H1 (cell line): ENCODE measurements at regions not wholly inside any gene's neighbourhood (a gene's known extent, or its start where the extent isn't known, plus 50 kb on each side); places are given as distances from the start of the nearest gene placed in this dataset.

Source experiments
- BRCA1 ChIP-seq: IDR thresholded peaks from 2 replicates; pipeline ENCODE4 v1.6.1; 2012; ENCODE audit warnings: low read depth, low read length, improper control_type of control experiment
- CBX5 ChIP-seq: fragments of 300-800, 300-1000 bp; sonication (generic); IDR thresholded peaks from 2 replicates; pipeline ENCODE4 v1.7.1; 2016; ENCODE audit warnings: antibody characterized with exemption, low read length, low read depth
- CBX8 ChIP-seq: fragments of 300-800, 300-1000 bp; sonication (generic); IDR thresholded peaks from 2 replicates; pipeline ENCODE4 v1.7.1; 2016; ENCODE audit warnings: low read depth, low read length, borderline replicate concordance
- CTBP2 ChIP-seq: IDR thresholded peaks from 2 replicates; pipeline ENCODE4 v1.7.0; 2011; ENCODE audit warnings: borderline replicate concordance, mild to moderate bottlenecking, moderate library complexity, mixed read lengths, low read length; ENCODE audit not compliant: insufficient read depth, insufficient read length
- EGR1 ChIP-seq: IDR thresholded peaks from 2 replicates; pipeline ENCODE4 v1.6.1; 2011; ENCODE audit warnings: low read depth, low read length, borderline replicate concordance
- EZH2 ChIP-seq: fragments of 200-600 bp; sonication (generic); IDR thresholded peaks from 2 replicates; pipeline ENCODE4 v1.7.1; 2012; ENCODE audit warnings: low read depth, mild to moderate bottlenecking, moderate library complexity, low read length, inconsistent platforms; ENCODE audit not compliant: severe bottlenecking
- GTF2F1 ChIP-seq: IDR thresholded peaks from 2 replicates; pipeline ENCODE4 v1.6.1; 2012; ENCODE audit warnings: low read depth, low read length, improper control_type of control experiment, borderline replicate concordance
- HDAC6 ChIP-seq: IDR thresholded peaks from one replicate; pipeline ENCODE4 v1.7.1; 2012; ENCODE audit warnings: low read depth, mild to moderate bottlenecking, inconsistent platforms, low read length, moderate library complexity
- JUN ChIP-seq: IDR thresholded peaks from 2 replicates; pipeline ENCODE4 v1.6.1; 2011; ENCODE audit warnings: low read depth, mild to moderate bottlenecking, improper control_type of control experiment, low read length
- JUND ChIP-seq: IDR thresholded peaks from 2 replicates; pipeline ENCODE4 v1.6.1; 2011; ENCODE audit warnings: mild to moderate bottlenecking, improper control_type of control experiment, low read length
- KDM1A ChIP-seq: fragments of 200-600, 300-600 bp; sonication (generic); IDR thresholded peaks from 2 replicates; pipeline ENCODE4 v1.7.1; 2016; ENCODE audit warnings: mild to moderate bottlenecking, low read length, borderline replicate concordance
- MAFK ChIP-seq: IDR thresholded peaks from 2 replicates; pipeline ENCODE4 v1.6.1; 2012; ENCODE audit warnings: low read depth, mild to moderate bottlenecking, improper control_type of control experiment, low read length
- POU5F1 ChIP-seq: IDR thresholded peaks from 2 replicates; pipeline ENCODE4 v1.6.1; 2011; ENCODE audit warnings: low read depth, mild to moderate bottlenecking, low read length, moderate library complexity
- SAP30 ChIP-seq: fragments of 300-600 bp; sonication (generic); IDR thresholded peaks from 2 replicates; pipeline ENCODE4 v1.7.1; 2012; ENCODE audit warnings: low read length, moderate library complexity, mild to moderate bottlenecking, inconsistent platforms; ENCODE audit not compliant: insufficient read depth, insufficient replicate concordance
- SIX5 ChIP-seq: IDR thresholded peaks from 2 replicates; pipeline ENCODE4 v1.6.1; 2011; ENCODE audit warnings: mild to moderate bottlenecking, low read depth, low read length
- SRF ChIP-seq: IDR thresholded peaks from 2 replicates; pipeline ENCODE4 v1.6.1; 2011; ENCODE audit warnings: mild to moderate bottlenecking, low read depth, low read length, moderate library complexity
- TAF1 ChIP-seq: IDR thresholded peaks from 2 replicates; pipeline ENCODE4 v1.6.1; 2011; ENCODE audit warnings: mild to moderate bottlenecking, low read depth, low read length
- TEAD4 ChIP-seq: IDR thresholded peaks from 2 replicates; pipeline ENCODE4 v1.6.1; 2012; ENCODE audit warnings: low read depth, low read length, inconsistent platforms, mixed read lengths
- USF2 ChIP-seq: IDR thresholded peaks from 2 replicates; pipeline ENCODE4 v1.6.1; 2011; ENCODE audit warnings: low read length, improper control_type of control experiment
- YY1 ChIP-seq: IDR thresholded peaks from 2 replicates; pipeline ENCODE4 v1.6.1; 2011; ENCODE audit warnings: low read depth, mild to moderate bottlenecking, low read length

GRCh38 chr7:26078437-26079336, 73.3 kb upstream of the NFE2L3 start (continued):
- TF ChIP-seq TEAD4 (0 out of 2 replicates have a peak, but pooled peaks have one; percentile 17), CBX5 (no peak), POU5F1 (no peak), JUND (no peak), MAFK (no peak), TAF1 (no peak), CTBP2 (no peak), SIX5 (no peak), SAP30 (no peak), KDM1A (0 out of 2 replicates have a peak, but pooled peaks have one; percentile 30), YY1 (no peak), EZH2 (no peak), BRCA1 (no peak), HDAC6 (no peak), GTF2F1 (no peak), USF2 (no peak), SRF (no peak), EGR1 (no peak), CBX8 (no peak), JUN (no peak)
